Sigmoid colon (tissue), 6 donors: ENCODE measurements at regions not wholly inside any gene's neighbourhood (a gene's known extent, or its start where the extent isn't known, plus 50 kb on each side); places are given as distances from the start of the nearest gene placed in this dataset.
"Not testable (repeated sequence)": the region's sequence is repeated elsewhere in the genome, so short reads cannot be mapped to it uniquely, and the experiment has no call there.

Experiments
- DNase-seq: peaks from one replicate; pipeline ENCODE4 v3.0.0-alpha.2; 2019
- H3K27ac ChIP-seq, 4 donors: fragments of 200-600 bp; sonication (generic); one replicate each; pipeline ENCODE4 v1.5.1; 2016 to 2019; ENCODE audit warnings: mild to moderate bottlenecking in 1 of 4
- H3K27me3 ChIP-seq, 3 donors: fragments of 200-600 bp; sonication (generic); one replicate each; pipeline ENCODE4 v1.5.1; 2019; ENCODE audit warnings: mild to moderate bottlenecking in 1 of 3
- H3K36me3 ChIP-seq, 4 donors: fragments of 200-600 bp; sonication (generic); one replicate each; pipeline ENCODE4 v1.5.1; 2016 to 2019
- H3K4me1 ChIP-seq, 4 donors: fragments of 200-600 bp; sonication (generic); one replicate each; pipeline ENCODE4 v1.5.1; 2017 to 2019
- H3K4me3 ChIP-seq, 4 donors: fragments of 200-600 bp; sonication (generic); one replicate each; pipeline ENCODE4 v1.5.1; 2017 to 2019; ENCODE audit warnings: mild to moderate bottlenecking in 2 of 4, moderate library complexity in 1 of 4
- H3K9me3 ChIP-seq, 4 donors: fragments of 200-600 bp in 3 of 4; sonication (generic) in 3 of 4; one replicate each; pipeline versions ENCODE4 v1.5.1 to v1.6.1; 2013 to 2019
- EP300 ChIP-seq, 4 donors: sonication (generic); formaldehyde crosslinking; IDR thresholded peaks; one replicate each; pipeline ENCODE4 v1.6.1; 2017; ENCODE audit warnings: antibody characterized with exemption in 4 of 4
- POLR2A ChIP-seq, 2 donors: fragments of 450-650 bp; IDR thresholded peaks; one replicate each; pipeline ENCODE4 v1.6.1; 2016; ENCODE audit warnings: antibody characterized with exemption in 2 of 2, mild to moderate bottlenecking in 2 of 2, moderate library complexity in 2 of 2
- POLR2AphosphoS5 ChIP-seq, 4 donors: sonication (generic); formaldehyde crosslinking; IDR thresholded peaks; one replicate each; pipeline ENCODE4 v1.6.1; 2017; ENCODE audit warnings: antibody characterized with exemption in 4 of 4
- WGBS, 2 donors: extraction: QIAGEN DNeasy Blood & Tissue Kit; methylation state at CpG; one replicate each; pipeline ENCODE4 v1.1.7; 2013; 5-methylcytosine and 5-hydroxymethylcytosine counted together
- intact Hi-C: fragments of 100-400 bp; cut with DNase I; formaldehyde crosslinking; loops from one replicate; pipeline ENCODE4 v1.15.1; 2023
- TF ChIP-seq, protein P1 (sequence below), 4 experiments: fragments of 450-650 bp in 3 of 4; fragments of 200-600 bp in 1 of 4; IDR thresholded peaks; one replicate each; pipeline ENCODE4 v1.5.1; 2016 to 2019; ENCODE audit warnings: antibody characterized with exemption in 4 of 4, mild to moderate bottlenecking in 3 of 4, moderate library complexity in 2 of 4
- donor health status: healthy with polysubstance abuse.
- donor health status: healthy.

DNA sequence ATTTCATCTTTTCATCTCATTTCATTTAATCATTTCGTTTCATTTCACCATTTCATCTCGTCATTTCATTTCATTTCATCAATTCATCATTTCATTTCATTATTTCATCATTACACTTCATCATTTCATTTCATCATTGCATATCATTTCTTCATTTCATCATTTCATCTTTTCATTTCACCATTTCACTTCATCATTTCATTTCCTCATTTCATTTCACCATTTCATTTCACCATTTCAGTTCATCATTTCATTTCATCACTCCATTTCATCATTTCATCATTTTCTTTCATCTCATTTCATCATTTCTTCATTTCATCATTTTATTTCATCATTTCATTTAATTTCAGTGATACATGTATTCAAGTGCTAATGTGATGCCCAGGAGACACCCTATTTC is 127.1 kb downstream of the ANKRD30BL start:
- no peak overlapping the region for H3K27ac ChIP-seq
- TF ChIP-seq EP300 (IDR thresholded peaks at IDR 0.05), result no peak
- TF ChIP-seq, protein P1, sequence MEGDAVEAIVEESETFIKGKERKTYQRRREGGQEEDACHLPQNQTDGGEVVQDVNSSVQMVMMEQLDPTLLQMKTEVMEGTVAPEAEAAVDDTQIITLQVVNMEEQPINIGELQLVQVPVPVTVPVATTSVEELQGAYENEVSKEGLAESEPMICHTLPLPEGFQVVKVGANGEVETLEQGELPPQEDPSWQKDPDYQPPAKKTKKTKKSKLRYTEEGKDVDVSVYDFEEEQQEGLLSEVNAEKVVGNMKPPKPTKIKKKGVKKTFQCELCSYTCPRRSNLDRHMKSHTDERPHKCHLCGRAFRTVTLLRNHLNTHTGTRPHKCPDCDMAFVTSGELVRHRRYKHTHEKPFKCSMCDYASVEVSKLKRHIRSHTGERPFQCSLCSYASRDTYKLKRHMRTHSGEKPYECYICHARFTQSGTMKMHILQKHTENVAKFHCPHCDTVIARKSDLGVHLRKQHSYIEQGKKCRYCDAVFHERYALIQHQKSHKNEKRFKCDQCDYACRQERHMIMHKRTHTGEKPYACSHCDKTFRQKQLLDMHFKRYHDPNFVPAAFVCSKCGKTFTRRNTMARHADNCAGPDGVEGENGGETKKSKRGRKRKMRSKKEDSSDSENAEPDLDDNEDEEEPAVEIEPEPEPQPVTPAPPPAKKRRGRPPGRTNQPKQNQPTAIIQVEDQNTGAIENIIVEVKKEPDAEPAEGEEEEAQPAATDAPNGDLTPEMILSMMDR (IDR thresholded peaks at IDR 0.05), result no peak
- no peak for TF ChIP-seq POLR2A (IDR thresholded peaks at IDR 0.05)
- TF ChIP-seq POLR2AphosphoS5 (IDR thresholded peaks at IDR 0.05), result no peak
- H3K9me3 ChIP-seq, result no peaks in the 10 kb centered on the region
- intact Hi-C loops, result no loop called here
- no peak overlapping the region for H3K4me3 ChIP-seq
- peaks cover 12 to 30% (median 14%) of the 10 kb centered on the region in 3 donors for H3K27me3 ChIP-seq
- peaks cover 0 to 11% (median 8%) of the 10 kb centered on the region in 4 donors for H3K4me1 ChIP-seq
- no peak for DNase-seq
- 86 to 93% methylated on average over 2 of the region's 2 CpGs for WGBS, 2 donors
- no peaks in the 10 kb centered on the region for H3K36me3 ChIP-seq

DNA sequence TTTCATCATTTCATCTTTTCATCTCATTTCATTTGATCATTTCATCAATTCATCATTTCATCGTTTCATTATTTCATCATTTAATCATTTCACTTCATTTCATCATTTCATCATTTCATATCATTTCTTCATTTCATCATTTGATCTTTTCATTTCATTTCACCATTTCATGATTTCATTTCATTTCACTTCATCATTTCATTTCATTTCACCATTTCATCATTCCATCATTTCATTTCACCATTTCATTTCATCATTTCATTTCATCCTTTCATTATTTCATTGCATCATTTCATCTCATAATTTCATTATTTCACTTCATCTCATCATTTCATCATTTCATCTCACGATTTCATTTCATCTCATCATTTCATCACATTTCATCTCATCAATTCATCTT is 127.8 kb downstream of the ANKRD30BL start:
- H3K4me1 ChIP-seq, result peaks cover 0 to 11% (median 8%) of the 10 kb centered on the region in 4 donors
- 75 to 82% methylated on average over 2 of the region's 2 CpGs for WGBS, 2 donors
- TF ChIP-seq EP300 (IDR thresholded peaks at IDR 0.05) (no peak), POLR2AphosphoS5 (IDR thresholded peaks at IDR 0.05) (no peak), POLR2A (IDR thresholded peaks at IDR 0.05) (no peak)
- TF ChIP-seq, protein P1 (IDR thresholded peaks at IDR 0.05), result no peak
- H3K27ac ChIP-seq, result no peak overlapping the region
- H3K36me3 ChIP-seq, result no peaks in the 10 kb centered on the region
- peaks cover 9 to 23% (median 12%) of the 10 kb centered on the region in 3 donors for H3K27me3 ChIP-seq
- no peaks in the 10 kb centered on the region for H3K9me3 ChIP-seq
- DNase-seq, result no peak
- intact Hi-C loops, result no loop called here
- no peak overlapping the region for H3K4me3 ChIP-seq

DNA sequence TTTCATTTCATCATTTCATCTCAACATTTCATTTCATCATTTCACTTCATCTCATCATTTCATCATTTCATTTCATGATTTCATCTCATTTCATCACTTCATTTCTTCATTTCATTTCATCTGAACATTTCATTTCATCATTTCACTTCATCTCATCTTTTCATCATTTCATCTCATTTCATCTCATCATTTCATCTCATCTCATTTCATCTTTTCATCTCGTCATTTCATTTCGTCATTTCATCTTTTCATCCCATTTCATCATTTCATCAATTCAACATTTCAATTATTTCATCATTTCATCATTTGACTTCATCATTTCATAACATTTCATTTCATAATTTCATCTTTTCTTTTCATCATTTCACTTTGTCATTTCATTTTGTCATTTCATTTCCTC is 128.4 kb downstream of the ANKRD30BL start:
- 83 to 84% methylated on average over 2 of the region's 2 CpGs for WGBS, 2 donors
- Histone ChIP-seq H3K4me3 (no peak overlapping the region), H3K36me3 (no peaks in the 10 kb centered on the region), H3K4me1 (peaks cover 0 to 6% (median 4%) of the 10 kb centered on the region in 4 donors), H3K27ac (no peak overlapping the region), H3K27me3 (peaks cover 8 to 17% (median 12%) of the 10 kb centered on the region in 3 donors), H3K9me3 (no peaks in the 10 kb centered on the region)
- no peak for TF ChIP-seq POLR2A (IDR thresholded peaks at IDR 0.05)
- no peak for TF ChIP-seq POLR2AphosphoS5 (IDR thresholded peaks at IDR 0.05)
- TF ChIP-seq, protein P1 (IDR thresholded peaks at IDR 0.05), result no peak
- TF ChIP-seq EP300 (IDR thresholded peaks at IDR 0.05), result no peak
- no peak for DNase-seq
- intact Hi-C loops, result no loop called here

DNA sequence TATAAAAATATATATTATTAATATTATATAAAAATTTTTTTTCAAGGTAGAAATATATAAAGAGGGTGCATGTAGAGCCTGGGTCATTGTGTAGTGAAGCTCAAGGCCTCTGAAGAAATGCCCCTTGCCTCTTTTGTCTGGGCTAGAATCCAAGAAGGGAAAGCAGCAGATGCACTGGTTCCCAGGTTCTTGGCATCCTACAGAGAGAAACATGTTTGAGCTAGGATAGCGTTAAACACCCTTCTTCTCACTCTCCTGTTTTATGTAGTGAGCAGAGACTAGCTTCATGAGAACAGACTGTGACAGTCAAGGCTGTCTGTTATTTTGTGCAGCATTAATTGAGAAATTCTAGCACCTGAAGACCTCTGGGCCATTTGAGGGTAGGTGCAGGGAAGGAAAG is 149.7 kb downstream of the ANKRD30BL start:
- DNase-seq, H3K36me3 ChIP-seq, H3K4me3 ChIP-seq, H3K9me3 ChIP-seq, H3K27ac ChIP-seq, intact Hi-C loops: not testable (repeated sequence)
- peaks cover 7 to 36% (median 10%) of the 10 kb centered on the region in 3 donors for H3K27me3 ChIP-seq
- WGBS, 2 donors, result 64 to 66% methylated on average over 1 of the region's 1 CpG
- H3K4me1 ChIP-seq, result peaks cover 0 to 11% (median 6%) of the 10 kb centered on the region in 4 donors

DNA sequence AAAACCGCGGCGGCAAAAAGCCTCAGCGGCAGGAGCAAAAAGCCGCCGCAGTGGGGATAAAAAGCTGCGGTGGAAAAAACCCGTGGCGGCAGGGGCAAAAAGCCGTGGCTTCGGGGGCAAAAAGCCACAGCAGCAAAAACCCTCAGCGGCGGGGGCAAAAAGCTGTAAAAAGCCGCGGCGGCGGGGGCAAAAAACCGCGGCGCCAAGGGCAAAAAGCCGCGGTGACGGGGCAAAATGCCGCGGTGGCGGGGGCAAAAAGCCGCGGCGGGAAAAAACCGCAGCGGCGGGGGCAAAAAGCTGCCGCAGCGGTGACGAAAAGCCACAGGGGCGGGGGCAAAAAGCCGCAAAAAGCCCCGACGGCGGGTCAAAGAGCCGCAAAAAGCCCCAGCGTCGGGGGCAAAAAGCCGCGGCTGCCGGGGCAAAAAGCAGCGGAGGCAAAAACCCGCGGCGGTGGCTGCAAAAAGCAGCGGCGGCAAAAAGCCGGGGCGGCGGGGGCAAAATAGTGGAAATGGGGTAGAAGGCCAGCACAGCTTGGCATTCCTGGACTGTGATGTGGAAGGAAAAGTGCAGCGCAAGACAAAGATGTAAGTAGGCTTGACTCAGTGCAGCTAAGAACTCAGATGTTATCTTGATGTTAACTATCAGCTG is 151.8 kb downstream of the ANKRD30BL start:
- no peak overlapping the region for H3K27ac ChIP-seq
- intact Hi-C loops, result no loop called here
- TF ChIP-seq, protein P1 (IDR thresholded peaks at IDR 0.05), result no peak
- no peak for TF ChIP-seq POLR2AphosphoS5 (IDR thresholded peaks at IDR 0.05)
- TF ChIP-seq EP300 (IDR thresholded peaks at IDR 0.05), result no peak
- TF ChIP-seq POLR2A (IDR thresholded peaks at IDR 0.05), result no peak
- peaks cover 0 to 11% (median 6%) of the 10 kb centered on the region in 4 donors for H3K4me1 ChIP-seq
- no peaks in the 10 kb centered on the region for H3K36me3 ChIP-seq
- WGBS, 2 donors, result 3 to 4% methylated on average over 56 of the region's 56 CpGs
- H3K4me3 ChIP-seq, result peak overlapping the region; percentile 14 to 47 (median 41)
- H3K27me3 ChIP-seq, result peaks cover 7 to 36% (median 10%) of the 10 kb centered on the region in 3 donors
- H3K9me3 ChIP-seq, result no peaks in the 10 kb centered on the region
- DNase-seq, result no peak
